ENCODE measurements at regions not wholly inside any gene's neighbourhood (a gene's known extent, or its start where the extent isn't known, plus 50 kb on each side); places are given as distances from the start of the nearest gene placed in this dataset.

GRCh38 chr2:33777786-33778185 lies 178.7 kb upstream of the FAM98A start:
- no peak for ATAC-seq (ENCODE audit: low FRiP score)
- TF ChIP-seq CTCF (IDR thresholded peaks at IDR 0.05) = no peak

GRCh38 chr2:33775306-33775705 lies 176.2 kb upstream of the FAM98A start:
- DNase-seq (ENCODE audit: low spot score) (no peak), ATAC-seq (ENCODE audit: low FRiP score) (no peak)
- TF ChIP-seq CTCF (IDR thresholded peaks at IDR 0.05) = no peak

More at GRCh38 chr2:33777786-33778185, 178.7 kb upstream of the FAM98A start:
- no peak for DNase-seq (ENCODE audit: low spot score)

GRCh38 chr2:33770023-33770422 lies 170.9 kb upstream of the FAM98A start:
- DNase-seq (ENCODE audit: low spot score) (no peak), ATAC-seq (ENCODE audit: low FRiP score) (no peak)
- TF ChIP-seq CTCF (IDR thresholded peaks at IDR 0.05) = no peak

- ATAC-seq (ENCODE audit: low FRiP score) (no peak), DNase-seq (ENCODE audit: low spot score) (no peak)
- TF ChIP-seq CTCF (IDR thresholded peaks at IDR 0.05) = no peak
These were observed 167.1 kb upstream of the FAM98A start for GRCh38 chr2:33766175-33766574.

- no peak for DNase-seq (ENCODE audit: low spot score)
- no peak for TF ChIP-seq CTCF (IDR thresholded peaks at IDR 0.05)
- no peak for ATAC-seq (ENCODE audit: low FRiP score)
These were observed 166.0 kb upstream of the FAM98A start for GRCh38 chr2:33765122-33765521.

GRCh38 chr2:33764551-33764950 lies 165.5 kb upstream of the FAM98A start:
- TF ChIP-seq CTCF (IDR thresholded peaks at IDR 0.05) = no peak
- DNase-seq (ENCODE audit: low spot score) = no peak
- ATAC-seq (ENCODE audit: low FRiP score) = no peak

GRCh38 chr2:33763671-33764310 lies 164.7 kb upstream of the FAM98A start:
- ATAC-seq (ENCODE audit: low FRiP score) = no peak
- no peak for DNase-seq (ENCODE audit: low spot score)
- no peak for TF ChIP-seq CTCF (IDR thresholded peaks at IDR 0.05)

Data from omental fat pad (tissue), 3 donors.